AG09319 (cell line): ENCODE measurements at regions not wholly inside any gene's neighbourhood (a gene's known extent, or its start where the extent isn't known, plus 50 kb on each side); places are given as distances from the start of the nearest gene placed in this dataset.
"Not testable (repeated sequence)": the region's sequence is repeated elsewhere in the genome, so short reads cannot be mapped to it uniquely, and the experiment has no call there.

ENCODE experiments used
- DNase-seq: peaks from one replicate; pipeline ENCODE4 v3.0.0-alpha.2; 2010; ENCODE audit warnings: low read depth; ENCODE audit errors: extremely low read depth
- TF ChIP-seq, protein P1 (sequence below): IDR thresholded peaks from 2 replicates; pipeline ENCODE4 v1.5.1; 2011; ENCODE audit warnings: low read depth, mild to moderate bottlenecking, inconsistent platforms, low read length, moderate library complexity

DNA sequence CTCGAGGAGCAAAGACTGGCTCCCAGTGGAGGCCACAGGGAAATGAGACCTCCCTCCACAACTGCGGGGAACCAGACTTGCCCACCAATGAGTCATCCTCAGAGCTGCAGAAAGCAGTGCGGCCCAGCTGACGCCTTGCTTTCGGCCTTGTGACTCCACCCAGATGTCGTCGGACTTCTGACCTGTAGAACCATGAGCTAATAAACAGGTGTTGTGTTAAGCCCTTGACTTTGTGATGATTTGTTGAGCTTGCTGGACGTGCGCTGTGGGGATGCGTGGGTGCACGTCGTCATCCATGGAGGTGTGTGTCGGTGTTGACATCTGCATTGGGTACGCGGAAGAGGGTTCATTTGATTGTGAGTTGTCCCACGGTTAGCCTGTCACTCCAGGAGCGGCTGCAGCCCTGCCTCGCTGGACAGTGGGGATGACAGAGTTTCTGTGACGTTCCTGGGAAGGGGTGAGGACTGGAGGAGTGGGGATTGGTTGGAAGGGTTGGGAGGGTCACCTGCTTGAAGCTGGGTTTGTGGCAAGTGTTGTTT lies 154.1 kb downstream of the SH3BP4 start:
- no peak for DNase-seq

DNA sequence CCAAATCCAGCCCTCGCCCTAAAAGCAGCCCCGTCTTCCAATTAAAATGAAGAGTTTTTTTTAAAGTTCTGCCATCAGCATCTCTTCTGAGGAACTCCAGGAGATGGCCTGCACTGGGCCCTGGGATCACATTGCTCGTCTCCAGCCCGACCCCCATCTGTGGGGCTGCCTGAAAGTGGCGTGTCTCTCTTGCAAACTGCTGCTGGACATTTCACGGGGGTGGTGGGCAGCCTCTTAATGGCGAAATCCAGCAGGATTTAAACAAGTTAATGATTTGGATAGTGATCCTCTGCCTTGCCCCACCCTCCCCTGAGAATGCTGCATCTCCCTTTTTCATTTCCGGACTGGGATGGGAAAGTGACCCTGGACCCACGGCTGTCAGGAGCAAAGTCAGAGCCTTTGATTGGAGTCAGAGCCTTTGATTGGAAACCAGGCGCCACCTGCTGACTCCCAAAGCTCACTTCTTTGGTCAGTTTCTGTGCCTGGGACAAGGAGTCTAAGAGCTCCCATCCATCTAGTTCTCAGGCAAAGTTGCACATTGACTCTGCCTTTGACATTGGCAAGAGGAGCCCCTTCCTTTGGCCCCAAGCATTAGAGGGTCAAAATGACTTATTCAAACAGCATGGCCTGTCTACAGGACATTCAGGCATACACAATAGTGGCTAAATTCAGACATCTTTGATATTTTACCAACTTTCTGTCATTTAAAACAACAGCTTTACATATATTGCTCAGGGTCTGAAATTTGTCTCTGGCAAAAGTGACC lies 155.2 kb downstream of the SH3BP4 start:
- TF ChIP-seq, protein P1, sequence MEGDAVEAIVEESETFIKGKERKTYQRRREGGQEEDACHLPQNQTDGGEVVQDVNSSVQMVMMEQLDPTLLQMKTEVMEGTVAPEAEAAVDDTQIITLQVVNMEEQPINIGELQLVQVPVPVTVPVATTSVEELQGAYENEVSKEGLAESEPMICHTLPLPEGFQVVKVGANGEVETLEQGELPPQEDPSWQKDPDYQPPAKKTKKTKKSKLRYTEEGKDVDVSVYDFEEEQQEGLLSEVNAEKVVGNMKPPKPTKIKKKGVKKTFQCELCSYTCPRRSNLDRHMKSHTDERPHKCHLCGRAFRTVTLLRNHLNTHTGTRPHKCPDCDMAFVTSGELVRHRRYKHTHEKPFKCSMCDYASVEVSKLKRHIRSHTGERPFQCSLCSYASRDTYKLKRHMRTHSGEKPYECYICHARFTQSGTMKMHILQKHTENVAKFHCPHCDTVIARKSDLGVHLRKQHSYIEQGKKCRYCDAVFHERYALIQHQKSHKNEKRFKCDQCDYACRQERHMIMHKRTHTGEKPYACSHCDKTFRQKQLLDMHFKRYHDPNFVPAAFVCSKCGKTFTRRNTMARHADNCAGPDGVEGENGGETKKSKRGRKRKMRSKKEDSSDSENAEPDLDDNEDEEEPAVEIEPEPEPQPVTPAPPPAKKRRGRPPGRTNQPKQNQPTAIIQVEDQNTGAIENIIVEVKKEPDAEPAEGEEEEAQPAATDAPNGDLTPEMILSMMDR = peak; percentile 89
- peak; percentile 46 for DNase-seq

More for the DNA sequence above, 154.1 kb downstream of the SH3BP4 start:
- TF ChIP-seq, protein P1 = no peak

DNA sequence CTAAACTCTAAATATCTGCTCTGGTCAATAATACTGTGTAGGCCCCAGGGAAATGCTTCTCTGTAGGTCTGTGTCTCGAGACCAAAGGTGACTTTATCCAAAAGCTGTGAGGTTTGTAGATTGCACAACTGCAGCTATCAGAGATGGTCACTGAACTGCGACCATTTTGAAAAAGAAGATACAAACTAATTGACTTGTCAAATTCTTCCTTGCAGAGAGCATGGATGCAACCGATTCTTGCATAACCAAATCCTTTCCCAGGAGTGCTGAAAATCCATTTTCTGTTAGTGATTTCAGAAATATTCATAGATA lies 155.8 kb downstream of the SH3BP4 start:
- TF ChIP-seq, protein P1 = no peak
- no peak for DNase-seq

DNA sequence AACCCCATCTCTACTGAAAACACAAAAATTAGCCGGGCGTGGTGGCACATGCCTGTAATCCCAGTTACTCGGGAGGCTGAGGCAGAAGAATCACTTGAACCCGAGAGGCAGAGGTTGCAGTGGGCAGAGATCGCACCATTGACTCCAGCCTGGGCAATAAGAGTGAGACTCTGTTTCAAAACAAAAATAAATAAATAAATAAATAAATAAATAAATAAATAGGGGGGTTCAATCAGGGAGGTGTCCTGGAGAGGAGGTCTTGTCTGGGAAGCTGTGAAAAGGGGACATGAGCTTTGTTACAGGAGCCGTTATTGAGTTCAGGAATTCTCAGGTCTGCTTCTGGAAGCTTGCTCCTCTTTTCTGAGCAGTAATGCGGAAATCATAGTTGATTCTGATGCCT lies 157.7 kb downstream of the SH3BP4 start:
- not testable (repeated sequence) for DNase-seq

DNA sequence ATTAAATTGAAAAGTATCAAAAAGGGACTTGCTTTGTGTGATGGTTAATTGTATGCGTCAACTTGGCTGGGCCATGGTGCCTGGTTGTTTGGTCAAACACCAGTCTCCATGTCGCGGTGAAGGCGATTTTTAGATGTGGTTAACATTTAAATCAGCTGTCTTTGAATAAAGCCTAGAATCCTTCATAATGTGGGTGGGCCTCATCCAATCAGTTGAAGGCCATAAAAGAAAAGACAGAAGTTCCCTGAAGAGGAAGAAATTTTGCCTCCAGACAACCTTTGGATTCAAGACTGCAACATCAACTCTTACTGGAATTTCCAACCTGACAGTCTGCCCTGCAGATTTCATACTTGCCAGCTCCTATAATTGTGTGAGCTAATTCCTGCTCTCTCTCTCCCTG lies 160.5 kb downstream of the SH3BP4 start:
- TF ChIP-seq, protein P1 = no peak
- no peak for DNase-seq

DNA sequence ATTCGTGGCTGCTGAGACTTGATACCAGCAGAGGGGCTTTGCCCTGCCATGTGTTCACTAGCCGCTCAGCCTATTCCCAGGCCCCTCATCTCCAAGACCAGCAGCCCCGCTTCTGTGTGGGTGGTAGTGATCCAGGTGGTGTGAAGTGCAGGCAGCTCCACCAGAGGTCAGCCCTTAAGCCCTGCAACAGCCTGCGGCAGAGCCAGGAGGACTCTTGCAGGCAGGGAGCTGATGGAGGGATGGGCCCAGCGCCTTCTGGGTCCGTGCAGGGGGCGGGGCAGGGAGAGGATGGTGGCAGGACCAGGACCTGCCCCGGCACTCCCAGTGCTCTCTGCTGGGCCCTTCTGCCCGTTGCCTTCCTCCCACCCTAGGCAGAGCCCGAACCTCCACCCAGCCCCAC lies 162.0 kb downstream of the SH3BP4 start:
- TF ChIP-seq, protein P1 = no peak
- DNase-seq = no peak

DNA sequence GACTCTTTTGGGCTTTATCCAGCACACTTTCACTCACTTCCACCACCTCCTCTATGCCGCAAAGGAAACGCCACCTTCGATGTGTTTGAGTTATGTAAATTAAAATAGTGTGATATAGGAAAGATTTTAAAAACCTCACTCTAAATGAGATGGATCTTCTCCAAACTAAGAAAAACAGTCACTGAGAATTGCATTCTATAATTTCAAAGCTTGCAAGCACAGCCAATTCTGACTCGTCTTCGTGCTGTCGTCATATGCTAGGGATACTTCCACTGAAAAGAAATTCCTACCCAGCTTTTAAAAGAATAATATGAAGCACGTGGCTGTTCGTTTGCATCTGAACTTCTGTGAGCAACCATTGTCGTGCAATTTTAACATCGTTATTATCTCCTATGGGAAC lies 162.5 kb downstream of the SH3BP4 start:
- TF ChIP-seq, protein P1 = no peak
- DNase-seq = no peak

DNA sequence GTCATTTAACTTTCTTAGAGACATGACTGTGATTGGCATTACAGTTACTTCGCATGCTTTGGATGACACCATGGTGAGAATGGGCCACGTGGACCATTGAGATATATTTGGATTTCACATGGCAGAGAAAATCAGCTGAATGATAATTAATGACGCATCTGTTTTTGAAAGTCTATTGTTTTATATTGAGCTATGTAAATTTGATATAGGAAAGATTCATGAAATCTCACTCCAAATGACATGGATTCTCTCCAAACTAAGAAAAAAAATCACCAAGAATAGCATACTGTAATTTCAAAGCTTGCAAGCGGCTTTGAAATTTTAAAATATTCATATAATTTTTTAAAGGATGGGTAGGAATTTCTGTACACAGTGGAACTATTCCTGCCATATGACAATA lies 163.7 kb downstream of the SH3BP4 start:
- TF ChIP-seq, protein P1 = no peak
- no peak for DNase-seq
